ENCODE measurements at regions not wholly inside any gene's neighbourhood (a gene's known extent, or its start where the extent isn't known, plus 50 kb on each side); places are given as distances from the start of the nearest gene placed in this dataset.

DNA sequence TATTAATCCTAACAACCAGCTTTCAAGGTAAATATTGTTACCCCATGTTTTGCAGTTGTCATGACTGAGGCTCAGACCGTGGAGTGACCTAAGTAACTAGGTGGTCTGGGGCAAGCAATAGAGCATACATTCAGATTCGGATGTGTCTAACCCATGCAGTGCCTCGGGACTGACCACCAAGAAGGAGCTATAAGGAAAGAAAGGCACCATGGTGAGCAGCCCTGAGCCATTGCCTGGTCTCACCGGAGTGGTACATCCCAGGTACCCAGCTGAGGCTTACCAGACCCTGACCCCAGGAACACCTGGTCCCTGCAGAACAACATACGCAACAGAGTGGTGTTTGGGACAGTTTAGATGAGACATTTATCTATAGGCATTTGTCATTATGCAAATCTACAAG is 175.5 kb upstream of the ZMIZ1 start:
- H3K4me3 ChIP-seq = no peak overlapping the region
- peaks cover 0 to 6% (median 0%) of the 10 kb centered on the region in 11 donors for H3K9me3 ChIP-seq
- DNase-seq (no peak), ATAC-seq (no peak)
- no peak overlapping the region for H3K27ac ChIP-seq
- H3K36me3 ChIP-seq = no peaks in the 10 kb centered on the region
- 70 to 95% methylated on average over 5 of the region's 5 CpGs for WGBS, 2 donors
- intact Hi-C loops (cut with DNase I) = no loop called here
- no peaks in the 10 kb centered on the region for H3K27me3 ChIP-seq
- H3K4me1 ChIP-seq = no peaks in the 10 kb centered on the region
- TF ChIP-seq, protein P1, sequence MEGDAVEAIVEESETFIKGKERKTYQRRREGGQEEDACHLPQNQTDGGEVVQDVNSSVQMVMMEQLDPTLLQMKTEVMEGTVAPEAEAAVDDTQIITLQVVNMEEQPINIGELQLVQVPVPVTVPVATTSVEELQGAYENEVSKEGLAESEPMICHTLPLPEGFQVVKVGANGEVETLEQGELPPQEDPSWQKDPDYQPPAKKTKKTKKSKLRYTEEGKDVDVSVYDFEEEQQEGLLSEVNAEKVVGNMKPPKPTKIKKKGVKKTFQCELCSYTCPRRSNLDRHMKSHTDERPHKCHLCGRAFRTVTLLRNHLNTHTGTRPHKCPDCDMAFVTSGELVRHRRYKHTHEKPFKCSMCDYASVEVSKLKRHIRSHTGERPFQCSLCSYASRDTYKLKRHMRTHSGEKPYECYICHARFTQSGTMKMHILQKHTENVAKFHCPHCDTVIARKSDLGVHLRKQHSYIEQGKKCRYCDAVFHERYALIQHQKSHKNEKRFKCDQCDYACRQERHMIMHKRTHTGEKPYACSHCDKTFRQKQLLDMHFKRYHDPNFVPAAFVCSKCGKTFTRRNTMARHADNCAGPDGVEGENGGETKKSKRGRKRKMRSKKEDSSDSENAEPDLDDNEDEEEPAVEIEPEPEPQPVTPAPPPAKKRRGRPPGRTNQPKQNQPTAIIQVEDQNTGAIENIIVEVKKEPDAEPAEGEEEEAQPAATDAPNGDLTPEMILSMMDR (IDR thresholded peaks at IDR 0.05) = no peak

- intact Hi-C loops (cut with DNase I) = no loop called here
- DNase-seq (no peak), ATAC-seq (peak in 1 of 8 donors; percentile 16)
- WGBS, 2 donors = 91 to 92% methylated on average over 12 of the region's 12 CpGs
- no peaks in the 10 kb centered on the region for H3K36me3 ChIP-seq
- TF ChIP-seq, protein P1 (IDR thresholded peaks at IDR 0.05) = no peak
- H3K27me3 ChIP-seq = no peaks in the 10 kb centered on the region
- peaks cover 0 to 6% (median 0%) of the 10 kb centered on the region in 11 donors for H3K9me3 ChIP-seq
- H3K4me3 ChIP-seq = no peak overlapping the region
- H3K27ac ChIP-seq = no peak overlapping the region
- H3K4me1 ChIP-seq = peaks cover 0 to under 1% (median 0%) of the 10 kb centered on the region in 9 donors
Measured at GRCh38 chr10:78894089-78894840, 174.5 kb upstream of the ZMIZ1 start.

GRCh38 chr10:78894841-78895195 is 173.9 kb upstream of the ZMIZ1 start:
- TF ChIP-seq, protein P1 (IDR thresholded peaks at IDR 0.05) = no peak
- no peaks in the 10 kb centered on the region for H3K27me3 ChIP-seq
- DNase-seq (no peak), ATAC-seq (no peak)
- WGBS, 2 donors = 93 to 95% methylated on average over 3 of the region's 3 CpGs
- intact Hi-C loops (cut with DNase I) = no loop called here
- H3K9me3 ChIP-seq = peaks cover 0 to 6% (median 0%) of the 10 kb centered on the region in 11 donors
- no peak overlapping the region for H3K4me3 ChIP-seq
- no peaks in the 10 kb centered on the region for H3K36me3 ChIP-seq
- H3K27ac ChIP-seq = no peak overlapping the region
- H3K4me1 ChIP-seq = peaks cover 0 to 6% (median 0%) of the 10 kb centered on the region in 9 donors

DNA sequence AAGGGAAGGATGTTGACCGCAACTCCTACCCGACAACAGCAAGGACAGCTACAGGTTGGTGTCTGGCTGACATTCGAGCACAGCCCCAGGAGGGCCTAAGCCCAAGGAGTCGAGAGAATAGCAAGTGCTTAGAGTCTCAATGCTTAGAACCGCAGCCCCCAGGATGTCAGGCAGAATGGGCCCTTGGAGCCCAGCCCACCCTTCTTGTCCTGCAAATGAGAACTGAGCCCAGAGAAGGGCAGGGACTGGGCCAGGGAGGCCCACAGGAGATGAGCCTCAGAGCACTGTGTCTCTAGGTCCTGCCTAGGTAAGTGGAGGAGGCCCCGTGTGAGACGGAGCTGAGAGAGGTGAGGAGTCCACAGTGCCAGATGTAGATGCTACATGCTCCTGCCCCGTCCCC is 173.3 kb upstream of the ZMIZ1 start:
- H3K27me3 ChIP-seq = no peaks in the 10 kb centered on the region
- intact Hi-C loops (cut with DNase I) = no loop called here
- peaks cover 0 to 10% (median 0%) of the 10 kb centered on the region in 9 donors for H3K4me1 ChIP-seq
- DNase-seq (no peak), ATAC-seq (no peak)
- H3K9me3 ChIP-seq = peaks cover 0 to 6% (median 0%) of the 10 kb centered on the region in 11 donors
- no peak overlapping the region for H3K27ac ChIP-seq
- 88% methylated on average over 8 of the region's 8 CpGs for WGBS, 2 donors
- no peaks in the 10 kb centered on the region for H3K36me3 ChIP-seq
- H3K4me3 ChIP-seq = no peak overlapping the region
- TF ChIP-seq, protein P1 (IDR thresholded peaks at IDR 0.05) = no peak
